ENCODE measurements at regions not wholly inside any gene's neighbourhood (a gene's known extent, or its start where the extent isn't known, plus 50 kb on each side); places are given as distances from the start of the nearest gene placed in this dataset.

- no peak overlapping the region for H3K27ac ChIP-seq (ENCODE audit: extremely low read length, insufficient read depth, low read length)
- intact Hi-C loops (cut with micrococcal nuclease; ENCODE audit: unreplicated experiment) (no loop called here), in situ Hi-C loops (cut with HindIII; ENCODE audit: extremely low pct_ligation_motif_present, low pct_unique_long_range_greater_than_20kb) (no loop called here)
- H4K20me1 ChIP-seq (ENCODE audit: insufficient read depth, low read length), result no peaks in the 10 kb centered on the region
- no TSS peak for BruUV-seq (replicated peaks)
- H3K9me3 ChIP-seq (ENCODE audit: low read length), result no peaks in the 10 kb centered on the region
- H3K36me3 ChIP-seq (replicated peaks in 1 of 2; ENCODE audit: control insufficient read depth in 1 of 2, insufficient read depth in 2 of 2, low read length in 2 of 2), result no peaks in the 10 kb centered on the region
- no peak for FAIRE-seq
- peaks cover 0 to 5% of the 10 kb centered on the region in 2 experiments; a peak in 1 of 5 replicates for H3K27me3 ChIP-seq (ENCODE audit: control insufficient read depth in 1 of 2, insufficient read depth in 2 of 2, low read length in 2 of 2)
- H3K4me3 ChIP-seq (replicated peaks in 1 of 3; ENCODE audit: insufficient read depth in 1 of 3, low read depth in 2 of 3, low read length in 3 of 3), result no peak overlapping the region
- 47% methylated on average over 5 of the region's 5 CpGs for WGBS (ENCODE audit: low lambda C conversion rate)
- ATAC-seq, result no peak
- H3K79me2 ChIP-seq (ENCODE audit: insufficient read depth, low read length), result no peaks in the 10 kb centered on the region
- no peak overlapping the region for H2AFZ ChIP-seq (ENCODE audit: low read length)
- POLR2A ChIA-PET, result no interaction called here
- CTCF ChIA-PET (ENCODE audit: low intra/inter-chr PET ratio, low total read pairs), result no interaction called here
- H3K4me1 ChIP-seq (ENCODE audit: insufficient read depth, low read length), result no peaks in the 10 kb centered on the region
- no peak overlapping the region for H3K4me2 ChIP-seq (ENCODE audit: low read depth, low read length)
- no peak for TF ChIP-seq ZNF329 (CRISPR knock-in tag; IDR thresholded peaks at IDR 0.05; ENCODE audit: low read depth)
- TF ChIP-seq MAZ (IDR thresholded peaks at IDR 0.05; ENCODE audit: borderline replicate concordance, low read depth, low read length), result no peak
- no peak for TF ChIP-seq MAZ (CRISPR knock-in tag; IDR thresholded peaks at IDR 0.05; ENCODE audit: low read depth)
- TF ChIP-seq ZNF740 (CRISPR knock-in tag; IDR thresholded peaks at IDR 0.05), result no peak
- no peak for TF ChIP-seq HMGA1 (CRISPR knock-in tag; conservative IDR thresholded peaks at IDR 0.05)
- TF ChIP-seq ZNF777 (CRISPR knock-in tag; IDR thresholded peaks at IDR 0.05), result no peak
- no peak for TF ChIP-seq PHF5A (CRISPR knock-in tag; IDR thresholded peaks at IDR 0.05; ENCODE audit: low read depth, unreplicated experiment)
- TF ChIP-seq NR2F6 (IDR thresholded peaks at IDR 0.05), result no peak
- TF ChIP-seq NR2F6 (CRISPR knock-in tag; IDR thresholded peaks at IDR 0.05), result no peak
- no peak for TF ChIP-seq ZNF576 (CRISPR knock-in tag; IDR thresholded peaks at IDR 0.05)
- no peak for TF ChIP-seq CEBPZ (IDR thresholded peaks at IDR 0.05; ENCODE audit: low read length)
- TF ChIP-seq RBFOX2 (IDR thresholded peaks at IDR 0.05; ENCODE audit: low read depth, low read length), result no peak
- H3K9ac ChIP-seq (ENCODE audit: insufficient read depth, low read depth, low read length), result no peak overlapping the region
- no peak for DNase-seq (ENCODE audit: low spot score)
Observed at GRCh38 chr16:17839907-17840306, 369.1 kb upstream of the XYLT1 start.

Data from HepG2 (cell line).